Mucosa of descending colon (tissue), 3 donors: ENCODE measurements at regions not wholly inside any gene's neighbourhood (a gene's known extent, or its start where the extent isn't known, plus 50 kb on each side); places are given as distances from the start of the nearest gene placed in this dataset.

Source experiments
- ATAC-seq: fragments of 200-7000 bp; cut with Tn5 transposase; one replicate; pipeline ENCODE4 v1.9.1; 2020; ENCODE audit warnings: mild to moderate bottlenecking, moderate library complexity
- DNase-seq, 3 donors: peaks; one replicate each; pipeline ENCODE4 v3.0.0-alpha.2; 2020
- H3K36me3 ChIP-seq: fragments of 200-600 bp; one replicate; pipeline ENCODE4 v1.8.0; 2021; ENCODE audit warnings: low read depth, mild to moderate bottlenecking
- H3K4me1 ChIP-seq: fragments of 200-600 bp; one replicate; pipeline ENCODE4 v1.8.0; 2021; ENCODE audit warnings: low read depth, mild to moderate bottlenecking
- H3K4me3 ChIP-seq: fragments of 200-600 bp; one replicate; pipeline ENCODE4 v1.8.0; 2021; ENCODE audit warnings: mild to moderate bottlenecking
- H3K9me3 ChIP-seq: fragments of 200-600 bp; one replicate; pipeline ENCODE4 v1.8.0; 2021; ENCODE audit warnings: mild to moderate bottlenecking
- intact Hi-C, 2 donors: fragments of 100-400 bp; cut with DNase I in 1 of 2; cut with micrococcal nuclease in 1 of 2; formaldehyde crosslinking; loops; one replicate each; pipeline versions ENCODE4 v1.11.0 to v1.11.1; 2022; cut with DNase I, micrococcal nuclease
- TF ChIP-seq, protein P1 (sequence below): fragments of 200-600 bp; IDR thresholded peaks from one replicate; pipeline ENCODE4 v1.8.0; 2022; ENCODE audit warnings: antibody characterized with exemption, mild to moderate bottlenecking
- donor health status: DM: no; HTN: no; CAD: no; lungs with moderate emphysema.
- donor health status: DM: no; HTN: no; CAD: no.
- donor health status: DM: no; HTN: yes; CAD: no.

DNA sequence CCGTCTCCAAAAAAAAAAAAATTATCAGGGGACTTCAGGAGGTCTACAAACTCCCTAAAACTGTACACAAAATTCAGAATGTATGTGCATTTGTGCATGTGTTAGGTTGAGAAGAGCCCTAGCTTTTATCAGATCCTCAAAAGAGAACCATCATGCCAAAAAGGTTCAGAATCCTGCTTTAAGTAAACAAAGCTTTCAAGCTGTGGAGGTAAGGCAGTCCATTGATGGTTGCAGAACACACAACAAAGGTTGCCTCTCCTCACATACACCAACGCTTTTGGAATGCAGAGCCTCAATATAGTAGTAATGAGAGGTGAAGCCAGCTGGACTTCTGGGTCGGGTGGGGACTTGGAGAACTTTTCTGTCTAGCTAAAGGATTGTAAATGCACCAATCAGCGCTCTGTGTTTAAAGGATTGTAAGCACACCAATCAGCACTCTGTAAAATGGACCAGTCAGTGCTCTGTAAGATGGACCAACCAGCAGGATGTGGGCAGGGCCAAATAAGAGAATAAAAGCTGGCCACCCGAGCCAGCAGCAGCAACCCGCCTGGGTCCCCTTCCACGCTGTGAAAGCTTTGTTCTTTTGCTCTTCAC, 57.9 kb upstream of the RNF38 start:
- Histone ChIP-seq H3K36me3 (no peaks in the 10 kb centered on the region), H3K9me3 (no peaks in the 10 kb centered on the region), H3K4me3 (no peak overlapping the region), H3K4me1 (no peaks in the 10 kb centered on the region)
- ATAC-seq (no peak), DNase-seq (no peak)
- TF ChIP-seq, protein P1, sequence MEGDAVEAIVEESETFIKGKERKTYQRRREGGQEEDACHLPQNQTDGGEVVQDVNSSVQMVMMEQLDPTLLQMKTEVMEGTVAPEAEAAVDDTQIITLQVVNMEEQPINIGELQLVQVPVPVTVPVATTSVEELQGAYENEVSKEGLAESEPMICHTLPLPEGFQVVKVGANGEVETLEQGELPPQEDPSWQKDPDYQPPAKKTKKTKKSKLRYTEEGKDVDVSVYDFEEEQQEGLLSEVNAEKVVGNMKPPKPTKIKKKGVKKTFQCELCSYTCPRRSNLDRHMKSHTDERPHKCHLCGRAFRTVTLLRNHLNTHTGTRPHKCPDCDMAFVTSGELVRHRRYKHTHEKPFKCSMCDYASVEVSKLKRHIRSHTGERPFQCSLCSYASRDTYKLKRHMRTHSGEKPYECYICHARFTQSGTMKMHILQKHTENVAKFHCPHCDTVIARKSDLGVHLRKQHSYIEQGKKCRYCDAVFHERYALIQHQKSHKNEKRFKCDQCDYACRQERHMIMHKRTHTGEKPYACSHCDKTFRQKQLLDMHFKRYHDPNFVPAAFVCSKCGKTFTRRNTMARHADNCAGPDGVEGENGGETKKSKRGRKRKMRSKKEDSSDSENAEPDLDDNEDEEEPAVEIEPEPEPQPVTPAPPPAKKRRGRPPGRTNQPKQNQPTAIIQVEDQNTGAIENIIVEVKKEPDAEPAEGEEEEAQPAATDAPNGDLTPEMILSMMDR, result no peak
- intact Hi-C loops, result no loop called here

DNA sequence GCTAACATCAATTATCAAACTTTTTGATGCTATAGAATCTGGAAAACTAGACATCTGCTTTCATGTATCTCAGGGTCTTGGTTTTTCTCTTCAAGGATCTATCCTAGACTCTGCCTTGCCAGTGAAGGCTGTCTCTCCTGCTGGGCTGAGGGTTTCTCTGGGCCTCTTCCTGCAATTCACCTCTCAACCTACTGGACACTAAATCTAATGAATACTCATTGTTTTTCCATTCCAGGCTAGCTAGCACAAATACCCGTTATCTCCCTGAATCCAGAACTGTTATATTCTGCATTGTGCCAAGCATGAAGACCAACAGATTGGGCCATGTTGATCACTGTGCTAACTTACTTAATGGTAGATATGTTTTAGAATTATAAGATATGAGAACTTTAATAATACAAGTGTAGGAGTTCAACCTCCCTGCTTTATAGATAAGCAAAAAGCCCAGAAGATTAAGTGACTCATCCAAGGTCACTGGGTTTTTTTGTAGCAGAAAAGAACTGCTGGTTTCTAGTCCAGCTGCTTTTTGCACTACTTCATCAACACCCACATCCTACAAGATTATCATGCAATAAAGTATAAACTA, 56.5 kb upstream of the RNF38 start:
- TF ChIP-seq, protein P1, result no peak
- ATAC-seq (no peak), DNase-seq (no peak)
- Histone ChIP-seq H3K4me3 (no peak overlapping the region), H3K4me1 (no peaks in the 10 kb centered on the region), H3K36me3 (no peaks in the 10 kb centered on the region), H3K9me3 (no peaks in the 10 kb centered on the region)
- intact Hi-C loops, result no loop called here

GRCh38 chr9:36451949-36452348, 51.9 kb upstream of the RNF38 start:
- no peak overlapping the region for H3K4me3 ChIP-seq
- H3K36me3 ChIP-seq, result no peaks in the 10 kb centered on the region
- no peaks in the 10 kb centered on the region for H3K9me3 ChIP-seq
- H3K4me1 ChIP-seq, result no peaks in the 10 kb centered on the region
- no peak for DNase-seq
- intact Hi-C loops, result no loop called here
- ATAC-seq, result no peak
- TF ChIP-seq, protein P1, result no peak

GRCh38 chr9:36450110-36450732, 50.2 kb upstream of the RNF38 start:
- Histone ChIP-seq H3K4me1 (no peaks in the 10 kb centered on the region), H3K9me3 (no peaks in the 10 kb centered on the region), H3K36me3 (no peaks in the 10 kb centered on the region), H3K4me3 (no peak overlapping the region)
- ATAC-seq (no peak), DNase-seq (peak in 1 of 3 donors; percentile 53)
- intact Hi-C loops, result no loop called here
- TF ChIP-seq, protein P1, result peak; percentile 36
